Endothelial cell of umbilical vein (primary cell): ENCODE measurements at regions not wholly inside any gene's neighbourhood (a gene's known extent, or its start where the extent isn't known, plus 50 kb on each side); places are given as distances from the start of the nearest gene placed in this dataset.

ENCODE experiments used
- BruUV-seq: library from RNA; stranded (reverse); fragments of 400-500 nt; replicated peaks from 2 replicates; lab custom pipeline; 2021; lab: Mats Ljungman, UMichigan
- CTCF ChIA-PET: fragments of 300-600, 350-600 bp; sonication (Branson Sonifier 250); formaldehyde crosslinking; loops from one replicate; lab custom pipeline; 2021; ENCODE audit warnings: antibody characterized with exemption, inconsistent platforms; lab: Charles Lee
- POLR2A ChIA-PET: fragments of 300-600, 350-600 bp; sonication (Branson Sonifier 250); formaldehyde crosslinking; loops from one replicate; lab custom pipeline; 2021; ENCODE audit warnings: antibody characterized with exemption, inconsistent platforms; lab: Charles Lee
- DNase-seq: peaks from one replicate; pipeline ENCODE4 v3.0.0-alpha.2; 2011; ENCODE audit warnings: low read depth, low spot score
- FAIRE-seq: peaks from 2 replicates; lab custom pipeline; 2011; peaks lifted over from hg19 to GRCh38; lab: Jason Lieb, UNC
- H2AFZ ChIP-seq: 2 replicates; pipeline ENCODE4 v1.6.0; 2012; ENCODE audit warnings: low read depth, low read length, control low read depth, inconsistent platforms
- H3K27ac ChIP-seq: 2 replicates; pipeline ENCODE4 v1.5.1; 2011; ENCODE audit warnings: low read depth, mild to moderate bottlenecking, control low read depth, low read length, moderate library complexity; ENCODE audit not compliant: insufficient read depth
- H3K27me3 ChIP-seq, 2 experiments: 2 replicates each; pipeline versions ENCODE4 v1.6.0 to v1.6.1; 2011; ENCODE audit warnings: low read length in 2 of 2, mixed read lengths in 1 of 2; ENCODE audit not compliant: control insufficient read depth in 2 of 2, insufficient read depth in 2 of 2
- H3K36me3 ChIP-seq, 2 experiments: 2 replicates in 1 of 2; 3 replicates in 1 of 2; pipeline ENCODE4 v1.5.1; 2011; ENCODE audit warnings: low read length in 2 of 2, mild to moderate bottlenecking in 1 of 2, moderate library complexity in 1 of 2; ENCODE audit not compliant: control insufficient read depth in 2 of 2, insufficient read depth in 2 of 2; ENCODE audit errors: extremely low read depth in 1 of 2
- H3K4me1 ChIP-seq: 3 replicates; pipeline ENCODE4 v1.5.1; 2011; ENCODE audit warnings: mild to moderate bottlenecking, low read length; ENCODE audit not compliant: control insufficient read depth, insufficient read depth; ENCODE audit errors: extremely low read depth
- H3K4me2 ChIP-seq: 2 replicates; pipeline ENCODE4 v1.6.1; 2011; ENCODE audit warnings: low read length, control low read depth, mixed read lengths; ENCODE audit not compliant: insufficient read depth
- H3K4me3 ChIP-seq, 3 experiments: fragments of 200-600 bp in 1 of 3; sonication (generic), shearing (Covaris generic) in 1 of 3; replicated peaks in 1 of 3; 2 replicates each; pipeline ENCODE4 v1.5.1; 2011 to 2016; ENCODE audit warnings: control low read depth in 3 of 3, low read length in 3 of 3, mild to moderate bottlenecking in 2 of 3, inconsistent platforms in 1 of 3, low read depth in 1 of 3, moderate library complexity in 1 of 3; ENCODE audit not compliant: insufficient read depth in 1 of 3
- H3K79me2 ChIP-seq: 2 replicates; pipeline ENCODE4 v1.6.0; 2012; ENCODE audit warnings: low read length, inconsistent platforms; ENCODE audit not compliant: control insufficient read depth, insufficient read depth
- H3K9ac ChIP-seq: replicated peaks from 2 replicates; pipeline ENCODE3; 2011; ENCODE audit warnings: low read length, control low read depth; ENCODE audit not compliant: insufficient read depth; ENCODE audit errors: extremely low read depth
- H3K9me1 ChIP-seq: replicated peaks from 3 replicates; pipeline ENCODE4 v1.6.0; 2011; ENCODE audit warnings: mild to moderate bottlenecking, low read length; ENCODE audit not compliant: control insufficient read depth, insufficient read depth; ENCODE audit errors: extremely low read depth
- H3K9me3 ChIP-seq: replicated peaks from 2 replicates; pipeline ENCODE4 v1.5.1; 2012; ENCODE audit warnings: low read length, inconsistent platforms; ENCODE audit not compliant: control insufficient read depth, insufficient read depth
- H4K20me1 ChIP-seq: replicated peaks from 2 replicates; pipeline ENCODE3; 2011; ENCODE audit warnings: mild to moderate bottlenecking, low read length; ENCODE audit not compliant: control insufficient read depth, insufficient read depth; ENCODE audit errors: extremely low read depth
- GATA2 ChIP-seq: IDR thresholded peaks from 2 replicates; pipeline ENCODE4 v1.7.0; 2011; ENCODE audit warnings: low read depth, mild to moderate bottlenecking, moderate library complexity, mixed read lengths, low read length; ENCODE audit not compliant: insufficient read length, insufficient read depth
- JUN ChIP-seq: IDR thresholded peaks from 2 replicates; pipeline ENCODE4 v1.6.1; 2011; ENCODE audit warnings: borderline replicate concordance, low read depth; ENCODE audit not compliant: insufficient read length, insufficient read depth
- MYC ChIP-seq: IDR thresholded peaks from one replicate; pipeline ENCODE4 v1.6.1; 2011; ENCODE audit warnings: mild to moderate bottlenecking, low read depth, low read length
- dilution Hi-C: fragments of 300-500 bp; cut with MboI; formaldehyde crosslinking; loops from one replicate; pipeline ENCODE4 v1.15.0; 2019; ENCODE audit warnings: low sequenced_read_pairs; ENCODE audit not compliant: extremely low pct_ligation_motif_present
- intact Hi-C: fragments of 100-400 bp; cut with micrococcal nuclease; formaldehyde crosslinking; loops from one replicate; pipeline ENCODE4 v1.10.0; 2022
- TF ChIP-seq, protein P1 (sequence below): IDR thresholded peaks from 2 replicates; pipeline ENCODE4 v1.6.1; 2011; ENCODE audit not compliant: insufficient read depth, insufficient read length
- TF ChIP-seq, protein P2 (sequence below), 2 donors: IDR thresholded peaks; 1 replicate in 1 of 2; 2 replicates in 1 of 2; pipeline ENCODE4 v1.5.1; 2011; ENCODE audit warnings: low read length in 2 of 2, mild to moderate bottlenecking in 2 of 2, moderate library complexity in 2 of 2, control low read depth in 1 of 2, inconsistent platforms in 1 of 2, low read depth in 1 of 2; ENCODE audit not compliant: insufficient read depth in 1 of 2; ENCODE audit errors: extremely low read depth in 1 of 2

DNA sequence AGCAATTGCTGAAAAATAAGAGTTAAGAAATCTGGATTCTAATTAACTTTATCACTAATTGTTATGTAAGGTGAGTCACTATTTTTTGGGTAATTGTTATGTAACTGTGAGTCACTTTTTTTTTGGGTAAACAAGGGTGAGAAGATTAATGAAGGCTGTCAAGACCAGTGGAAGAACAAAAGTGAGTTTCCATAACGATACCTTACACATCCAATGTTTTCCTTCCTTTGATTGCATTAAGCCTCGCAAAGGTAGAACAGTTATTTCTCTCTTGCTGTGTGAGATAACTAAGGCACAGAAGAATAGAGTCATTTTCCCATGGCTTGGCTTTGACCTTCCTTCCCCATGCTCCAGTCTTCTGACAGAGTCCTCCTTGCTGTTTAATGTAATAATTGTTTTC lies 374.7 kb downstream of the DDX10 start:
- H3K79me2 ChIP-seq = no peaks in the 10 kb centered on the region
- intact Hi-C loops = loop anchor here (2.0 to 5.0 kb wide), 2 partner anchors 55 to 342 kb away; no protein-coding TSS in a partner anchor
- peaks cover 31% of the 10 kb centered on the region for H3K4me1 ChIP-seq
- BruUV-seq = no TSS peak
- no peak overlapping the region for H3K4me2 ChIP-seq
- TF ChIP-seq MYC (no peak), JUN (peak; percentile 25)
- TF ChIP-seq, protein P1, sequence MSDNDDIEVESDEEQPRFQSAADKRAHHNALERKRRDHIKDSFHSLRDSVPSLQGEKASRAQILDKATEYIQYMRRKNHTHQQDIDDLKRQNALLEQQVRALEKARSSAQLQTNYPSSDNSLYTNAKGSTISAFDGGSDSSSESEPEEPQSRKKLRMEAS = no peak
- no peaks in the 10 kb centered on the region for H3K9me1 ChIP-seq
- no peak overlapping the region for H3K27ac ChIP-seq
- no peaks in the 10 kb centered on the region for H3K36me3 ChIP-seq
- H3K27me3 ChIP-seq = no peaks in the 10 kb centered on the region
- H3K4me3 ChIP-seq = no peak overlapping the region
- DNase-seq (peak; percentile 35), FAIRE-seq (no peak)
- POLR2A ChIA-PET = no interaction called here
- no peak overlapping the region for H2AFZ ChIP-seq
- H3K9ac ChIP-seq = no peak overlapping the region
- CTCF ChIA-PET = interaction anchor here (1.1 kb wide), 1 partner anchor 251 kb away, joined by 3 read pairs; no protein-coding TSS in a partner anchor
- dilution Hi-C loops = no loop called here
- no peaks in the 10 kb centered on the region for H4K20me1 ChIP-seq
- H3K9me3 ChIP-seq = no peaks in the 10 kb centered on the region

DNA sequence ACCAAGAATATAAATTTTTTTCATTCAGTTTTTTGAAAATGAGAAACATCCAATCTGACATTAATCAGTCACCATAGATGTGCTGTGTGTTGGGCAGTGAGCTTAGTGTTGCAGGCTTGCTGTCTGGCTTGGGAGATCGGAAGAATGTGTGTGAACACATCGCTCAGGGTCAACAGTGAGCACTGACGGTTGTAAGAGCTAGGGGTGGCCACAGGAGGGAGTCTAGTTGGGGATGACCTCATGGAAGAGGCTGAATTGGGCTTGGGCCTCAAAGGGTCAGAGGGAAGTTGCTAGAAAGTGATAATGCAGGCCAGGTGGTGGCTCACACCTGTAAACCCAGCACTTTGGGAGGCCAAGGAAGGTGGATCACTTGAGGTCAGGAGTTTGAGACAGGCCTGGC lies 375.4 kb downstream of the DDX10 start:
- no peaks in the 10 kb centered on the region for H4K20me1 ChIP-seq
- H3K27ac ChIP-seq = no peak overlapping the region
- BruUV-seq = no TSS peak
- H2AFZ ChIP-seq = no peak overlapping the region
- H3K4me2 ChIP-seq = no peak overlapping the region
- no peak overlapping the region for H3K4me3 ChIP-seq
- no peaks in the 10 kb centered on the region for H3K36me3 ChIP-seq
- H3K9me3 ChIP-seq = no peaks in the 10 kb centered on the region
- no peak overlapping the region for H3K9ac ChIP-seq
- H3K79me2 ChIP-seq = no peaks in the 10 kb centered on the region
- ChIA-PET CTCF (interaction anchor here (1.1 kb wide), 1 partner anchor 252 kb away, joined by 3 read pairs; no protein-coding TSS in a partner anchor), POLR2A (no interaction called here)
- dilution Hi-C loops = no loop called here
- H3K4me1 ChIP-seq = peaks cover 25% of the 10 kb centered on the region
- DNase-seq (no peak), FAIRE-seq (no peak)
- intact Hi-C loops = no loop called here
- H3K9me1 ChIP-seq = no peaks in the 10 kb centered on the region
- no peak for TF ChIP-seq GATA2
- TF ChIP-seq, protein P2, sequence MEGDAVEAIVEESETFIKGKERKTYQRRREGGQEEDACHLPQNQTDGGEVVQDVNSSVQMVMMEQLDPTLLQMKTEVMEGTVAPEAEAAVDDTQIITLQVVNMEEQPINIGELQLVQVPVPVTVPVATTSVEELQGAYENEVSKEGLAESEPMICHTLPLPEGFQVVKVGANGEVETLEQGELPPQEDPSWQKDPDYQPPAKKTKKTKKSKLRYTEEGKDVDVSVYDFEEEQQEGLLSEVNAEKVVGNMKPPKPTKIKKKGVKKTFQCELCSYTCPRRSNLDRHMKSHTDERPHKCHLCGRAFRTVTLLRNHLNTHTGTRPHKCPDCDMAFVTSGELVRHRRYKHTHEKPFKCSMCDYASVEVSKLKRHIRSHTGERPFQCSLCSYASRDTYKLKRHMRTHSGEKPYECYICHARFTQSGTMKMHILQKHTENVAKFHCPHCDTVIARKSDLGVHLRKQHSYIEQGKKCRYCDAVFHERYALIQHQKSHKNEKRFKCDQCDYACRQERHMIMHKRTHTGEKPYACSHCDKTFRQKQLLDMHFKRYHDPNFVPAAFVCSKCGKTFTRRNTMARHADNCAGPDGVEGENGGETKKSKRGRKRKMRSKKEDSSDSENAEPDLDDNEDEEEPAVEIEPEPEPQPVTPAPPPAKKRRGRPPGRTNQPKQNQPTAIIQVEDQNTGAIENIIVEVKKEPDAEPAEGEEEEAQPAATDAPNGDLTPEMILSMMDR (IDR thresholded peaks at IDR 0.05; ENCODE audit: extremely low read depth in 1 of 2, insufficient read depth in 1 of 2, low read depth in 1 of 2, low read length in 2 of 2) = peak in 1 of 2 donors; percentile 1
- no peaks in the 10 kb centered on the region for H3K27me3 ChIP-seq
